ENCODE measurements at regions not wholly inside any gene's neighbourhood (a gene's known extent, or its start where the extent isn't known, plus 50 kb on each side); places are given as distances from the start of the nearest gene placed in this dataset.

GRCh38 chr3:70854108-70854507, 541.7 kb upstream of the MDFIC2 start (continued):
- TF ChIP-seq HES2 (IDR thresholded peaks at IDR 0.05) (no peak), CHD2 (IDR thresholded peaks at IDR 0.05; ENCODE audit: low read length, partially characterized antibody) (no peak), ZNF302 (CRISPR knock-in tag; IDR thresholded peaks at IDR 0.05) (no peak), ATOH8 (CRISPR knock-in tag; IDR thresholded peaks at IDR 0.05; ENCODE audit: low read depth) (no peak)

GRCh38 chr3:70853161-70853944, 540.9 kb upstream of the MDFIC2 start:
- ATAC-seq (no peak), FAIRE-seq (no peak), DNase-seq (ENCODE audit: low read depth in 1 of 2, low spot score in 1 of 2) (no peak)
- no peak overlapping the region for H3K4me3 ChIP-seq
- CTCF ChIA-PET: interaction anchor here (0.8 to 1.4 kb wide), 3 partner anchors 13 to 118 kb away, joined by 3 to 4 read pairs (median 4); no protein-coding TSS in a partner anchor
- H3K4me1 ChIP-seq: peaks cover 53% of the 10 kb centered on the region
- POLR2A ChIA-PET: no interaction called here
- 77% methylated on average over 5 of the region's 5 CpGs for WGBS (ENCODE audit: missing lambda C conversion rate)
- TF ChIP-seq HOXA7 (CRISPR knock-in tag; IDR thresholded peaks at IDR 0.05) (no peak), HMGXB4 (CRISPR knock-in tag; IDR thresholded peaks at IDR 0.05; ENCODE audit: borderline replicate concordance) (no peak)
- no peak overlapping the region for H3K4me2 ChIP-seq
- no peaks in the 10 kb centered on the region for H3K9me3 ChIP-seq
- peak overlapping the region in 1 of 2 experiments; percentile 54; a peak in 3 of 6 replicates for H3K27ac ChIP-seq

- DNase-seq (ENCODE audit: low read depth in 1 of 2, low spot score in 1 of 2) (peak; percentile 57 to 88), ATAC-seq (peak; percentile 98), FAIRE-seq (peak; percentile 98)
- no peaks in the 10 kb centered on the region for H3K9me3 ChIP-seq
- CTCF ChIA-PET: interaction anchor here (0.6 to 1.0 kb wide), 3 partner anchors 12 to 756 kb away, joined by 3 to 4 read pairs (median 3); no protein-coding TSS in a partner anchor
- 34% methylated on average over 6 of the region's 6 CpGs for WGBS (ENCODE audit: missing lambda C conversion rate)
- H3K4me1 ChIP-seq: peaks cover 38% of the 10 kb centered on the region
- peak overlapping the region; percentile 38 for H3K4me2 ChIP-seq
- no peak overlapping the region for H3K4me3 ChIP-seq
- H3K27ac ChIP-seq: peak overlapping the region; percentile 48 to 78; a peak in 5 of 6 replicates
- POLR2A ChIA-PET: no interaction called here
- peak; percentile 81 for TF ChIP-seq FOSL2 (IDR thresholded peaks at IDR 0.05)
- peak; percentile 91 for TF ChIP-seq FOSL2 (CRISPR knock-in tag; IDR thresholded peaks at IDR 0.05)
- no peak for TF ChIP-seq REST (IDR thresholded peaks at IDR 0.05)
- TF ChIP-seq RAD21 (conservative IDR thresholded peaks at IDR 0.05 in 1 of 2, IDR thresholded peaks at IDR 0.05 in 1 of 2): peak in 1 of 2 experiments; percentile 55; a peak in 2 of 5 replicates
- TF ChIP-seq GATA3 (IDR thresholded peaks at IDR 0.05; ENCODE audit: borderline replicate concordance): peak; percentile 83; the same call in 1 of the 2 replicates
- no peak for TF ChIP-seq ELK1 (IDR thresholded peaks at IDR 0.05; ENCODE audit: low read depth, low read length)
- peak; percentile 73 to 79; a peak in 4 of 5 replicates for TF ChIP-seq JUN (IDR thresholded peaks at IDR 0.05)
- peak; percentile 73 to 75; a peak in 3 of 5 replicates for TF ChIP-seq EP300 (IDR thresholded peaks at IDR 0.05)
- no peak for TF ChIP-seq RNF2 (IDR thresholded peaks at IDR 0.05; ENCODE audit: borderline replicate concordance, low read depth)
- TF ChIP-seq NFE2L2 (conservative IDR thresholded peaks at IDR 0.05; ENCODE audit: low read length): no peak
- TF ChIP-seq JUNB (IDR thresholded peaks at IDR 0.05): peak; percentile 87
- TF ChIP-seq POLR2AphosphoS2 (conservative IDR thresholded peaks at IDR 0.05; ENCODE audit: low read length): no peak
- no peak for TF ChIP-seq HDAC2 (IDR thresholded peaks at IDR 0.05)
- no peak for TF ChIP-seq CBX2 (IDR thresholded peaks at IDR 0.05; ENCODE audit: borderline replicate concordance, low read depth)
- no peak; the same call in 1 of the 3 replicates for TF ChIP-seq SMC3 (IDR thresholded peaks at IDR 0.05)
- peak; percentile 53; the same call in 1 of the 2 replicates for TF ChIP-seq MAX (IDR thresholded peaks at IDR 0.05)
- peak; percentile 50; the same call in 1 of the 2 replicates for TF ChIP-seq E2F6 (IDR thresholded peaks at IDR 0.05; ENCODE audit: borderline replicate concordance, low read depth)
These were observed 537.7 kb upstream of the MDFIC2 start for GRCh38 chr3:70849911-70850699.

Data from A549 (cell line).